HPDE6-E6E7 (cell line): ENCODE measurements at regions not wholly inside any gene's neighbourhood (a gene's known extent, or its start where the extent isn't known, plus 50 kb on each side); places are given as distances from the start of the nearest gene placed in this dataset.
A peak's percentile ranks its signal among the peaks of the same experiment; 100 is the strongest.

Source experiments
- DNase-seq: peaks from one replicate; pipeline ENCODE4 v3.0.0; 2011; ENCODE audit warnings: missing footprints; ENCODE audit errors: extremely low spot score

GRCh38 chr3:106392915-106393314, 524.1 kb upstream of the CBLB start:
- DNase-seq = no peak

DNA sequence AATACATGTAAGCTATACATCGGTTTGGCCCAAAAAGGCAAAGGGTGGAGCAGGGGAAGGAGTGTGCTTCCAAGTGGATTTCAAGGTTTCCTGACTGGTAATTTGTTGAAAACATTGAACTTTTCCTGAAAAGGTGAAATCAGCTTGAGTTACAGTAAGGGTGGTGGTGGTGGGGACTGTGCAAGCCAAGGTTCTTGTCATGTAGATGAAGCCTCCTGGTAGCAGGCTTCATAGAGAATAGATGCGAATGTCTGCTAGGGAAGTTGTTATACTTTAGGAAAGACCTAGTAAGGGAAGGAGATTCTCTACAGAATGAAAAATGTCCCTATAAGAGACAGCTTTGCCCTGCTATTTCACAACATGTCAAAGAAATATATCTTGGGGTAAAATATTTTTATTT, 528.2 kb upstream of the CBLB start:
- DNase-seq = no peak

GRCh38 chr3:106398891-106399600, 530.2 kb upstream of the CBLB start:
- DNase-seq = no peak

GRCh38 chr3:106399761-106400160, 530.9 kb upstream of the CBLB start:
- no peak for DNase-seq

- DNase-seq = no peak
Observed at GRCh38 chr3:106401666-106402490, 533.1 kb upstream of the CBLB start.

GRCh38 chr3:106403371-106404145, 534.7 kb upstream of the CBLB start:
- DNase-seq = no peak

- DNase-seq = no peak
Observed at GRCh38 chr3:106413683-106414082, 544.9 kb upstream of the CBLB start.

DNA sequence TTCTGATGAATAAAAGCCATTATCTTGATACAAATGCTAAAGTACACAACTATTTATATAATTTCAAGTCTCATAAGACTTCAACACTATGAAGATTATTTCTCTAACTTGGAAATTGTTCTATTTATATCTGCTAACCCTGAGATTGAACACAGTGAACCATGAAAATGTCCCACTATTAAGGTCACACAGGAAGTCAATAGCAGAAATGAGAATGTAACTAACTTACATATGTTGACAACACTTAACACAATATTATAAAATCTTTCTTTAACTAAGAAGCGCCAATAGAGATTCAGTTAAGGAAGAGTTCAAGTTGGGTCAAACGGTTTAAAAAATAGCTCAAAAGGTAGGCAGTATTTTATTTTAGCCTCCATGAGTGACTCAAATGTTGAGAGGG, 551.8 kb upstream of the CBLB start:
- DNase-seq = no peak

GRCh38 chr3:106421426-106421825, 552.6 kb upstream of the CBLB start:
- DNase-seq = no peak

DNA sequence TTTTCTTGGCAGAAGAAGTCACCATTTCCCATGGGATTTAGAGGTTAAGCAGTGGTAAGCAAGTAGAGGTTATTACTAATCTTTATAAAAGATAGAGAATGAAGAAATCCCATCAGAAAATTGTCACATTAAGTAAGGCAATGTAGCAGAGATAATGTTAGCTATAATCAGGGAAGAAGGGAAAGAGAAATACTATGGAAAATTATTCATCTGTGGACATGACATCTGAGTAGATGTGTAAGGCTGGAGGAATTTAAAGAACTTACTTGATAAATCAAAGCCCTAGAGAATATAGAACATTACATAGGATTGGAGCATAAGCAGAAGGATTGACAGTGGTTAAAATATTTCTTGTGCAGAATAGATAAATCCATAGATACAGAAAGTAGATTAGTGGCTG, 553.1 kb upstream of the CBLB start:
- DNase-seq = no peak

- no peak for DNase-seq
Observed at GRCh38 chr3:106423321-106424225, 554.8 kb upstream of the CBLB start.

DNA sequence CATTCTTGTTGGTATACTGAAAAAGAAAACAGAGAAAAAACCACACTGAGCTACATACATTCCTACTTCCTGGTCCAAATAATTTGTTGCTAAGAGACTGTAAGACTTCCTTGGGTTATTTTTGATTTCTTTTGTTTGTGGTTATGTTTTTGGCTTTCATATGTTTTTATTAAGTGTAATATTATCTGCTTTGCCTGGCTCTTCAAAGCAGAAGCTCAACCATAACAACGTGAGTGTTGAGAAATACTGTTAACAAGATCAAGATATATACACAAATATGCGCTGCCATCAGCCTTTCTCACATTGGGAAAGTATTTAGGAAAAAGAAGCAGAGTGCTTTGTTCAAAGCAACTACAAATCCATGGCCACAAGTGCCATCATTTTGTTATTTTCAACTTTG, 556.2 kb upstream of the CBLB start:
- DNase-seq = no peak

GRCh38 chr3:106425916-106426315, 557.1 kb upstream of the CBLB start:
- DNase-seq = no peak

DNA sequence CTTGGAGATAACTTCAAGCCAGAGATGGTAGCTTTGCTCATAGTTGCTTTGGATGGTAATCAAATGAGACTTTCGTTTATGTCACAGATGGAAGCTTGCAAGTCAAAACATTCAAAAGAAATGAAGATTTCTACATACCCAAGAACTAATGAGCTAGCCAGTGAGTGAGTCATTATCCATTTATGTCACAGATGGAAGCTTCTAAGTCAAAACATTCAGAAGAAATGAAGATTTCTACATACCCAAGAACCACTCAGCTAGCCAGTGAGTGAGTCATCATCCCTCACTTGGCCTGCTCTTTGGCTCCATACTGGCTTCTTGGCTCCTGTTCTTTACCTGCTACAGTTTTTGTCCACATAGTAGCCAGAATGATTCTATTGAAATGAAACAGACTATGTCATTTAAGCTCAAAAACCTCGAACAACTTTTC, 559.8 kb upstream of the CBLB start:
- DNase-seq = peak; percentile 74

DNA sequence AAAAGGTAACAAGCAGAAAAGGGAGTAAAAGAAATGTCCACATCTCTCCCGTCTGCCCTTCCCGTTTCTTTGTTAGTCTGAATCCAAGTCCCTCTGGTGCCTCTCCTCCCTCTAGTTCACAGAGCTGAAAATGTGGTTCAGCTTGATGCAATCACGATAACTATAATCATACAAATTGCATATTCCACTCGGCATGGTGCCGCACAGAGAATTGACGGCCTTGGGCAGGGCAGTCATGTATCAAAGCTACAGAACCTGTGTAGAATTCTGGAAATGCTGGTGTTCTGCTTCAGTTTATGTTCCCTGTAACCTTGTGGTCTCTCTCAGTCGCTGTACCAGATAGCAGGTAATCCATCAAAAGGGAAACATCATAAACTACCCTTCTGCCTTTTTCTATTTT, 562.9 kb upstream of the CBLB start:
- DNase-seq = no peak

GRCh38 chr3:106435899-106436453, 567.2 kb upstream of the CBLB start:
- DNase-seq = no peak

- DNase-seq = no peak
Observed at GRCh38 chr3:106438887-106439286, 570.1 kb upstream of the CBLB start.

GRCh38 chr3:106440672-106441071, 571.9 kb upstream of the CBLB start:
- no peak for DNase-seq

DNA sequence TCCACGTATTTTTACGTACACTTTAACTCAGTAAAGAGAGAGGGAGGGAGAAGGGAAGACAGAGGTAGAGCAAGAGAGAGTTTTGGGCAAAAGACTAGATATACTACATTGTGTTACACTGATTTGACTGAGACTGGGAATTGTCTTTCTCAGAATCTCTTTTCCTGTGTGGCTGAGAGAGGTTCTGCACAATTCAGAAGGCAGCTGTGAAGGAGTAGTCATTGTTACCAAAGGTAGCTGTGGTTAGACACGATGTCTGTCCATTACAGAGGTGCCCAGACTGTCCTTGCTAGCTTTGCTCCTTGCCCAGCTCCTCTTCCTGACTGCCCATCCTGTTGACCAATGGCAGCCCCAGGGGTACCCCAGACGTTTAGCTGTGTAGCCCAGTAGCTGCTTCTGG, 577.5 kb upstream of the CBLB start:
- DNase-seq = no peak

DNA sequence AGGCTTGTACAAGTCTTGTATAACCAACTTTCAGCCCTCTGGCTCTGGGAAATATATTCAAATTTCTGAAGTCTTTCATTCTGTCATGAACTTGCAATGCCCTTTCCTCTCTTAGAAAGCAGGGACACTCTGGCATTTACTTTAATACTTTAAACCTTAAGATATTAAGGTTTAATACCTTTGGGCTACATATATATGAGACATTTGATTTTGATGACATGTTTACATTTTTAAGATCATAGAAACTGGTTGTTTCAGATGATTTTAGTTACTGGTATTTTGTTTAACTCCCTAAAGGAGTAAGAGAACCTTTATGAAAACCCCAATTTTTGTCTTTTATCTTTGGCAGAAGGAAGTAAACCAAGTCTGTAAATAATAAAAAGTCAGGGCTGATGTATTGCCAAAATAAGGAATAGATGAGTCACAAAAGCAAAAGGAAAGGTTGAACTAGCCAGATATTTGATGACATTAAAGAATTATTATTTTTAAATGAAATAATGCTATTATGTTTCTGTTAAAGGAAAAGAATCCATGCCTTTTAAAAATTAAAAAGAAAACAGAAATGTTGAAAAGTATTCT, 579.0 kb upstream of the CBLB start:
- no peak for DNase-seq
